Neural cell (in vitro differentiated cells): ENCODE measurements at regions not wholly inside any gene's neighbourhood (a gene's known extent, or its start where the extent isn't known, plus 50 kb on each side); places are given as distances from the start of the nearest gene placed in this dataset.

ENCODE experiments used
- EP300 ChIP-seq: fragments of 450-650 bp; conservative IDR thresholded peaks from 2 replicates; pipeline ENCODE4 v1.6.1; 2014; ENCODE audit warnings: antibody characterized with exemption, mild to moderate bottlenecking, moderate library complexity; ENCODE audit not compliant: poor library complexity, severe bottlenecking
- EZH2 ChIP-seq: fragments of 200-600, 300-800 bp; shearing (Covaris generic), sonication (generic); IDR thresholded peaks from 2 replicates; pipeline ENCODE4 v1.6.1; 2014; ENCODE audit warnings: antibody characterized with exemption, low read length, borderline replicate concordance, mild to moderate bottlenecking; ENCODE audit not compliant: insufficient read depth, poor library complexity, severe bottlenecking
- MXI1 ChIP-seq: fragments of 450-650 bp; conservative IDR thresholded peaks from 2 replicates; pipeline ENCODE4 v1.6.1; 2014; ENCODE audit warnings: antibody characterized with exemption, mild to moderate bottlenecking; ENCODE audit not compliant: poor library complexity, severe bottlenecking
- POLR2AphosphoS5 ChIP-seq: IDR thresholded peaks from 2 replicates; pipeline ENCODE4 v1.6.1; 2012
- RAD21 ChIP-seq: fragments of 450-650 bp; conservative IDR thresholded peaks from 2 replicates; pipeline ENCODE4 v1.6.1; 2014; ENCODE audit warnings: antibody characterized with exemption, mild to moderate bottlenecking, moderate library complexity
- SMC3 ChIP-seq: fragments of 450-650 bp; conservative IDR thresholded peaks from 2 replicates; pipeline ENCODE4 v1.6.1; 2014; ENCODE audit warnings: antibody characterized with exemption, mild to moderate bottlenecking, moderate library complexity; ENCODE audit not compliant: poor library complexity
- TAF1 ChIP-seq: IDR thresholded peaks from 2 replicates; pipeline ENCODE4 v1.6.1; 2012; ENCODE audit warnings: low read depth
- TF ChIP-seq, protein P1 (sequence below): fragments of 450-650 bp; IDR thresholded peaks from 2 replicates; pipeline ENCODE4 v1.5.1; 2014; ENCODE audit warnings: antibody characterized with exemption, mild to moderate bottlenecking, moderate library complexity; ENCODE audit not compliant: poor library complexity, severe bottlenecking

- TF ChIP-seq POLR2AphosphoS5 (no peak), TAF1 (no peak), EP300 (no peak), EZH2 (no peak), MXI1 (no peak), SMC3 (no peak), RAD21 (no peak)
- TF ChIP-seq, protein P1, sequence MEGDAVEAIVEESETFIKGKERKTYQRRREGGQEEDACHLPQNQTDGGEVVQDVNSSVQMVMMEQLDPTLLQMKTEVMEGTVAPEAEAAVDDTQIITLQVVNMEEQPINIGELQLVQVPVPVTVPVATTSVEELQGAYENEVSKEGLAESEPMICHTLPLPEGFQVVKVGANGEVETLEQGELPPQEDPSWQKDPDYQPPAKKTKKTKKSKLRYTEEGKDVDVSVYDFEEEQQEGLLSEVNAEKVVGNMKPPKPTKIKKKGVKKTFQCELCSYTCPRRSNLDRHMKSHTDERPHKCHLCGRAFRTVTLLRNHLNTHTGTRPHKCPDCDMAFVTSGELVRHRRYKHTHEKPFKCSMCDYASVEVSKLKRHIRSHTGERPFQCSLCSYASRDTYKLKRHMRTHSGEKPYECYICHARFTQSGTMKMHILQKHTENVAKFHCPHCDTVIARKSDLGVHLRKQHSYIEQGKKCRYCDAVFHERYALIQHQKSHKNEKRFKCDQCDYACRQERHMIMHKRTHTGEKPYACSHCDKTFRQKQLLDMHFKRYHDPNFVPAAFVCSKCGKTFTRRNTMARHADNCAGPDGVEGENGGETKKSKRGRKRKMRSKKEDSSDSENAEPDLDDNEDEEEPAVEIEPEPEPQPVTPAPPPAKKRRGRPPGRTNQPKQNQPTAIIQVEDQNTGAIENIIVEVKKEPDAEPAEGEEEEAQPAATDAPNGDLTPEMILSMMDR: no peak
Observed at GRCh38 chr18:30920351-30920750, 122.2 kb downstream of the DSC3 start.
